Psoas muscle (tissue), 7 donors: ENCODE measurements at regions not wholly inside any gene's neighbourhood (a gene's known extent, or its start where the extent isn't known, plus 50 kb on each side); places are given as distances from the start of the nearest gene placed in this dataset.

Experiments
- ATAC-seq, 4 donors: fragments of 200-7000 bp; cut with Tn5 transposase; one replicate each; pipeline ENCODE4 v1.9.1; 2020; ENCODE audit warnings: moderate library complexity in 3 of 4, mild to moderate bottlenecking in 2 of 4
- DNase-seq, 2 donors: peaks; one replicate each; pipeline ENCODE4 v3.0.0-alpha.2; 2020
- H3K27ac ChIP-seq: fragments of 200-600 bp; one replicate; pipeline ENCODE4 v1.8.0; 2022
- H3K27me3 ChIP-seq, 3 donors: fragments of 200-600 bp in 1 of 3; one replicate each; pipeline versions ENCODE4 v1.6.1 to v1.8.0; 2013 to 2022; ENCODE audit warnings: low read length in 2 of 3, mild to moderate bottlenecking in 2 of 3, moderate library complexity in 1 of 3; ENCODE audit not compliant: insufficient read depth in 3 of 3
- H3K36me3 ChIP-seq, 2 donors: fragments of 200-600 bp in 1 of 2; one replicate each; pipeline versions ENCODE4 v1.6.1 to v1.8.0; 2013 to 2022; ENCODE audit warnings: low read depth in 1 of 2, mild to moderate bottlenecking in 1 of 2, moderate library complexity in 1 of 2; ENCODE audit not compliant: insufficient read depth in 1 of 2
- H3K4me1 ChIP-seq: fragments of 200-600 bp; one replicate; pipeline ENCODE4 v1.8.0; 2022
- H3K4me3 ChIP-seq: fragments of 200-600 bp; one replicate; pipeline ENCODE4 v1.8.0; 2022; ENCODE audit warnings: mild to moderate bottlenecking
- H3K9me3 ChIP-seq: fragments of 200-600 bp; one replicate; pipeline ENCODE4 v1.8.0; 2022
- CTCF ChIP-seq: fragments of 200-600 bp; IDR thresholded peaks from one replicate; pipeline ENCODE4 v1.8.0; 2022; ENCODE audit warnings: antibody characterized with exemption
- WGBS, 3 donors: extraction: QIAGEN DNeasy Blood & Tissue Kit; methylation state at CpG; one replicate each; pipeline versions ENCODE4 v1.1.6 to v1.1.7; 2013; 5-methylcytosine and 5-hydroxymethylcytosine counted together
- intact Hi-C, 2 donors: fragments of 100-400 bp; cut with DNase I; formaldehyde crosslinking; loops; one replicate each; pipeline versions ENCODE4 v1.11.0 to v1.14.2; 2022
- donor health status: healthy with polysubstance abuse.
- donor health status: DM: no; HTN: no; CAD: no; lungs with moderate emphysema.
- donor health status: Bipolar disorder and iron deficiency.
- donor health status: healthy.
- donor health status: DM: yes; HTN: yes; CAD: no.
- donor health status: DM: no; HTN: no; CAD: no.
- donor health status: DM: yes; HTN: yes; CAD: no.

- Histone ChIP-seq H3K36me3 (no peaks in the 10 kb centered on the region), H3K27me3 (no peaks in the 10 kb centered on the region), H3K27ac (no peak overlapping the region), H3K4me1 (no peaks in the 10 kb centered on the region), H3K9me3 (no peaks in the 10 kb centered on the region), H3K4me3 (no peak overlapping the region)
- no peak for TF ChIP-seq CTCF
- no peak for ATAC-seq
- 64 to 69% (median 65%) methylated on average over 1 of the region's 1 CpG for WGBS, 3 donors
- intact Hi-C loops = no loop called here
- DNase-seq = no peak
Observed at GRCh38 chr7:9836671-9837070, 1137.0 kb upstream of the PHF14 start.

GRCh38 chr7:9842301-9842700 lies 1131.4 kb upstream of the PHF14 start:
- H3K4me1 ChIP-seq = no peaks in the 10 kb centered on the region
- WGBS, 3 donors = 52 to 58% (median 54%) methylated on average over 2 of the region's 2 CpGs
- ATAC-seq (no peak), DNase-seq (no peak)
- no peaks in the 10 kb centered on the region for H3K36me3 ChIP-seq
- no peak overlapping the region for H3K27ac ChIP-seq
- H3K4me3 ChIP-seq = no peak overlapping the region
- no peak for TF ChIP-seq CTCF
- intact Hi-C loops = no loop called here
- no peaks in the 10 kb centered on the region for H3K27me3 ChIP-seq
- no peaks in the 10 kb centered on the region for H3K9me3 ChIP-seq

DNA sequence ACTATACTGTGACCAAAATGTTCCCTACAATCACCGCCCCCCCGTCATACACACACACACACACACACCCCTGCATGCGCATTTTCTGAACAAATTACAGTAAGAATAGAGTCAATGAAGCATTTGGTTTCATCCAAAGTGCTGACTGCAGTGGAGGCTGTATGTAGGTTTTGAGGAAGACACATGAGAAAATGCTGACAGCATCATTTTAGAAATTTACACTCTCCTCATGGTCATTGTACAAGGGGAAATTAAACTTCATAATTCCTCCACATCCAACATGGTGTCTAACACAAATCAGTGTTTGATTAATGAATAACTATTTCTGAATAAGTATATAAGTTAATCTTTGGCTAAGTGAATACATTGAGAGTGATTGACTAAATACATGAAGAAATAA lies 1126.8 kb upstream of the PHF14 start:
- Histone ChIP-seq H3K4me3 (no peak overlapping the region), H3K27me3 (no peaks in the 10 kb centered on the region), H3K27ac (no peak overlapping the region), H3K4me1 (no peaks in the 10 kb centered on the region), H3K36me3 (no peaks in the 10 kb centered on the region), H3K9me3 (no peaks in the 10 kb centered on the region)
- DNase-seq (no peak), ATAC-seq (no peak)
- no peak for TF ChIP-seq CTCF
- intact Hi-C loops = no loop called here
- 74 to 94% (median 77%) methylated on average over 3 of the region's 3 CpGs for WGBS, 3 donors

- TF ChIP-seq CTCF = no peak
- intact Hi-C loops = no loop called here
- Histone ChIP-seq H3K9me3 (no peaks in the 10 kb centered on the region), H3K4me1 (no peaks in the 10 kb centered on the region), H3K27me3 (no peaks in the 10 kb centered on the region), H3K36me3 (no peaks in the 10 kb centered on the region), H3K27ac (no peak overlapping the region), H3K4me3 (no peak overlapping the region)
- DNase-seq = no peak
- WGBS, 3 donors = 72 to 86% (median 79%) methylated on average over 2 of the region's 2 CpGs
- ATAC-seq = no peak
Observed at GRCh38 chr7:9854605-9855004, 1119.1 kb upstream of the PHF14 start.

DNA sequence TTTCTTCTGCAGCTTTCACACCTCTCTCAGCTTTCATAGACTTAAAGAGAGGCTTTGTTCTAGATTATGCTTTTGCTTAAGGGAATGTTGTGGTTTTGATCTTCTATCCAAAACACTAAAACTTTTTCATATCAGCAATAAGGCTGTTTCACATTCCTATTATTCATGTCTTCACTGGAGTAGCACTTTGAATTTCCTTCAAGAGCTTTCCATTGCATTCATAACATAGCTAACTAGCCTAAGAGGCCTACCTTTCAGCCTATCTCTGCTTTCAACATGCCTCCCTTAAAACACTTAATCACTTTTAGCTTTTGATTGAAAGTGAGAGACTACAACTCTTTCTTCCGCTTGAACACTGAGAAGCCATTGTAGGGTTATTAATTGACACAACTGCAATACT lies 1117.0 kb upstream of the PHF14 start:
- intact Hi-C loops = no loop called here
- Histone ChIP-seq H3K4me1 (no peaks in the 10 kb centered on the region), H3K4me3 (no peak overlapping the region), H3K27ac (no peak overlapping the region), H3K36me3 (no peaks in the 10 kb centered on the region), H3K9me3 (no peaks in the 10 kb centered on the region), H3K27me3 (no peaks in the 10 kb centered on the region)
- WGBS, 3 donors = 90 to 97% (median 95%) methylated on average over 1 of the region's 1 CpG
- no peak for TF ChIP-seq CTCF
- DNase-seq (no peak), ATAC-seq (no peak)
